Ishikawa (cell line): ENCODE measurements at regions not wholly inside any gene's neighbourhood (a gene's known extent, or its start where the extent isn't known, plus 50 kb on each side); places are given as distances from the start of the nearest gene placed in this dataset.

ENCODE experiments used
- EGR1 ChIP-seq: IDR thresholded peaks from 2 replicates; pipeline ENCODE4 v1.6.1; 2012
- EP300 ChIP-seq: IDR thresholded peaks from 2 replicates; pipeline ENCODE4 v1.6.1; 2012; ENCODE audit warnings: borderline replicate concordance
- FOXM1 ChIP-seq: IDR thresholded peaks from 2 replicates; pipeline ENCODE4 v1.6.1; 2012; ENCODE audit warnings: low read depth, borderline replicate concordance
- NFIC ChIP-seq: IDR thresholded peaks from 2 replicates; pipeline ENCODE4 v1.6.1; 2012
- RAD21 ChIP-seq: IDR thresholded peaks from 2 replicates; pipeline ENCODE4 v1.6.1; 2012; ENCODE audit warnings: low read depth
- TAF1 ChIP-seq: IDR thresholded peaks from 2 replicates; pipeline ENCODE4 v1.6.1; 2012; ENCODE audit warnings: low read depth, mild to moderate bottlenecking
- TEAD4 ChIP-seq: IDR thresholded peaks from 2 replicates; pipeline ENCODE4 v1.6.1; 2012
- TF ChIP-seq, protein P1 (sequence below): IDR thresholded peaks from 2 replicates; pipeline ENCODE4 v1.6.1; 2012

DNA sequence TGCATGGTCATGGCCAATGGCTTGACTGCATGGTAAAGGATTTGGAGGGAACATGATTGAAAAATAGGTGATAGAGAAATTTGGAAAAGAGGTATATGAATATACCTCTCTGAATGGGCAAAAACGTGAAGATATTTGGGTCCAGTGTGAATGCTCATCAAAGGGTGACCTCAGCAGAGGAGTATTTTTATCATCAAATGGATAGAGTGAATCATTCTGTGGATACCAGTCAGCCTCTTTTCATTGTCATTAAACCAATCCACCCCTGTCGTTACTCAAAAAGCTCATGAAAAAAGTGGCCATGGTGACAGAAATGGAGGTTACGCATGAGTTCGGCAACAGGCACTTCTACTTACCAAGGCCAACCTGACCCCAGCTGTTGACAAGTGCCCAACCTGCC lies 1074.7 kb downstream of the TSN start:
- no peak for TF ChIP-seq EP300
- TF ChIP-seq EGR1 = no peak
- no peak for TF ChIP-seq TEAD4
- TF ChIP-seq, protein P1, sequence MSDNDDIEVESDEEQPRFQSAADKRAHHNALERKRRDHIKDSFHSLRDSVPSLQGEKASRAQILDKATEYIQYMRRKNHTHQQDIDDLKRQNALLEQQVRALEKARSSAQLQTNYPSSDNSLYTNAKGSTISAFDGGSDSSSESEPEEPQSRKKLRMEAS = no peak
- no peak for TF ChIP-seq RAD21
- no peak for TF ChIP-seq TAF1
- TF ChIP-seq FOXM1 = no peak
- no peak for TF ChIP-seq NFIC
